ENCODE measurements at regions not wholly inside any gene's neighbourhood (a gene's known extent, or its start where the extent isn't known, plus 50 kb on each side); places are given as distances from the start of the nearest gene placed in this dataset.
A peak's percentile ranks its signal among the peaks of the same experiment; 100 is the strongest.

- TF ChIP-seq EZH2phosphoT487 (conservative IDR thresholded peaks at IDR 0.05; ENCODE audit: low read length), result no peak
- no peak for TF ChIP-seq CTCF (IDR thresholded peaks at IDR 0.05; ENCODE audit: insufficient read depth, low read length, poor library complexity, severe bottlenecking)
- no peak overlapping the region for H3K4me2 ChIP-seq (ENCODE audit: low read depth, low read length, poor library complexity, severe bottlenecking)
- H4K20me1 ChIP-seq (ENCODE audit: low read depth, low read length), result no peaks in the 10 kb centered on the region
- no peaks in the 10 kb centered on the region for H3K79me2 ChIP-seq (ENCODE audit: insufficient read depth, low read length)
- H2AFZ ChIP-seq (ENCODE audit: low read depth, low read length, severe bottlenecking), result no peak overlapping the region
- no peak overlapping the region for H3K9ac ChIP-seq (ENCODE audit: low read length)
- H3K9me2 ChIP-seq (replicated peaks; ENCODE audit: insufficient read depth, low read length), result no peaks in the 10 kb centered on the region
- H3F3A ChIP-seq (ENCODE audit: insufficient read depth), result no peaks in the 10 kb centered on the region
- H3K9me3 ChIP-seq (ENCODE audit: insufficient read depth, low read length), result no peaks in the 10 kb centered on the region
- H3K4me3 ChIP-seq (ENCODE audit: insufficient read depth, low read length, poor library complexity, severe bottlenecking), result no peak overlapping the region
- no peak overlapping the region for H3K27ac ChIP-seq (ENCODE audit: low read depth, low read length)
- H3K27me3 ChIP-seq (ENCODE audit: low read length), result no peaks in the 10 kb centered on the region
- no peaks in the 10 kb centered on the region for H3K36me3 ChIP-seq (ENCODE audit: low read length)
These were observed 1106.8 kb downstream of the BRD1 start for GRCh38 chr22:48720662-48721394.

GRCh38 chr22:48719978-48720661 lies 1107.6 kb downstream of the BRD1 start:
- Histone ChIP-seq H3K36me3 (ENCODE audit: low read length) (no peaks in the 10 kb centered on the region), H3F3A (ENCODE audit: insufficient read depth) (no peaks in the 10 kb centered on the region), H4K20me1 (ENCODE audit: low read depth, low read length) (no peaks in the 10 kb centered on the region), H3K9me3 (ENCODE audit: insufficient read depth, low read length) (no peaks in the 10 kb centered on the region), H3K79me2 (ENCODE audit: insufficient read depth, low read length) (no peaks in the 10 kb centered on the region), H2AFZ (ENCODE audit: low read depth, low read length, severe bottlenecking) (no peak overlapping the region), H3K27ac (ENCODE audit: low read depth, low read length) (no peak overlapping the region), H3K4me3 (ENCODE audit: insufficient read depth, low read length, poor library complexity, severe bottlenecking) (no peak overlapping the region), H3K4me2 (ENCODE audit: low read depth, low read length, poor library complexity, severe bottlenecking) (no peak overlapping the region), H3K9ac (ENCODE audit: low read length) (no peak overlapping the region), H3K27me3 (ENCODE audit: low read length) (no peaks in the 10 kb centered on the region), H3K9me2 (replicated peaks; ENCODE audit: insufficient read depth, low read length) (no peaks in the 10 kb centered on the region)
- TF ChIP-seq CTCF (IDR thresholded peaks at IDR 0.05; ENCODE audit: insufficient read depth, low read length, poor library complexity, severe bottlenecking), result peak; percentile 29
- no peak for TF ChIP-seq EZH2phosphoT487 (conservative IDR thresholded peaks at IDR 0.05; ENCODE audit: low read length)

- H3K36me3 ChIP-seq (ENCODE audit: low read length), result no peaks in the 10 kb centered on the region
- no peaks in the 10 kb centered on the region for H3K9me3 ChIP-seq (ENCODE audit: insufficient read depth, low read length)
- no peaks in the 10 kb centered on the region for H3K9me2 ChIP-seq (replicated peaks; ENCODE audit: insufficient read depth, low read length)
- no peak overlapping the region for H2AFZ ChIP-seq (ENCODE audit: low read depth, low read length, severe bottlenecking)
- TF ChIP-seq CTCF (IDR thresholded peaks at IDR 0.05; ENCODE audit: insufficient read depth, low read length, poor library complexity, severe bottlenecking) (no peak), EZH2phosphoT487 (conservative IDR thresholded peaks at IDR 0.05; ENCODE audit: low read length) (no peak)
- H3K4me2 ChIP-seq (ENCODE audit: low read depth, low read length, poor library complexity, severe bottlenecking), result no peak overlapping the region
- H3K79me2 ChIP-seq (ENCODE audit: insufficient read depth, low read length), result no peaks in the 10 kb centered on the region
- H4K20me1 ChIP-seq (ENCODE audit: low read depth, low read length), result no peaks in the 10 kb centered on the region
- H3K27me3 ChIP-seq (ENCODE audit: low read length), result no peaks in the 10 kb centered on the region
- H3K27ac ChIP-seq (ENCODE audit: low read depth, low read length), result no peak overlapping the region
- no peak overlapping the region for H3K9ac ChIP-seq (ENCODE audit: low read length)
- H3F3A ChIP-seq (ENCODE audit: insufficient read depth), result no peaks in the 10 kb centered on the region
- no peak overlapping the region for H3K4me3 ChIP-seq (ENCODE audit: insufficient read depth, low read length, poor library complexity, severe bottlenecking)
These were observed 1108.7 kb downstream of the BRD1 start for GRCh38 chr22:48718818-48719500.
